ENCODE measurements at regions not wholly inside any gene's neighbourhood (a gene's known extent, or its start where the extent isn't known, plus 50 kb on each side); places are given as distances from the start of the nearest gene placed in this dataset.
A peak's percentile ranks its signal among the peaks of the same experiment; 100 is the strongest.

DNA sequence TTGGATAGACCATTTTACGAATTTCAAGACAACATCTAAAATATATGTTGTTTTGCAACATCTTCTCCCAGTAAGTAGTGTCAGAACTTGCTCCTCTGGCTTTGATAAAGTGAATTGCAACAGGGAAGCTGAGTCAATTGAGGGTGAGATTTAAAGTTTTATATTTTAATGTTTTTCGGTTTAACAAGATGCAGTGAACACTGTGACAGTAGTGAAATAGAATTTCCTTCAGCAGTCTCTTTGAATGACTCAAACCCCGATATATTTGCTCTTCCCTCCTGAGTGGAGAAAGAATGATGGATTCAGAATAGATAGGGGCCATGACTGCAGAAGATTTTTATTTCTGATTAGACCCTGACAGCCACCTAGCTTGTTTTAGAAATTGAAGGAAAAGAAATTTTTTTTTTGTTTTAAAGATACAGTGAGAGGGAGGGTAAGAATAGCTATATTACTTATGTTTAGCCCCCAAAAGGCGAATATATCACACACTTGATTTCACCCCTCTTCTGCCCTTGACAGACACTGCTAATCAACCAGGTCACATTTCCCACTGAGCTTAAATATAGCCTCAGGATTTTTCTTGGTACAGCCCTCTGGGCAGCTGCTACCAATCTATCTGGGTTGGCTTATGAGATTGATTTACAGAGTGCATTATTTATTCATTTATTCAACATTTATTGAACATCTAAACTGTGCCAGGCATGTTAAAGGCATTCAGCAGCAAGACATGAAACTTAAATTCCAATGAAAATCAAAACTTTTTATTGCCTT, 183.3 kb upstream of the ADAMTS9 start:
- Histone ChIP-seq H3K4me3 (ENCODE audit: extremely low read depth, insufficient read depth, low read length, poor library complexity, severe bottlenecking) (no peak overlapping the region), H3K36me3 (ENCODE audit: control insufficient read depth, insufficient read depth, low read length) (no peaks in the 10 kb centered on the region), H3K4me1 (ENCODE audit: control insufficient read depth, insufficient read depth, low read length, poor library complexity, severe bottlenecking) (peaks cover 24% of the 10 kb centered on the region), H3K27ac (ENCODE audit: low read depth, low read length, severe bottlenecking) (no peak overlapping the region), H3K9me3 (ENCODE audit: control insufficient read depth, low read length) (peaks cover 8% of the 10 kb centered on the region)
- WGBS, 2 experiments (ENCODE audit: insufficient coverage in 2 of 2): 80 to 90% methylated on average over 2 of the region's 4 CpGs

DNA sequence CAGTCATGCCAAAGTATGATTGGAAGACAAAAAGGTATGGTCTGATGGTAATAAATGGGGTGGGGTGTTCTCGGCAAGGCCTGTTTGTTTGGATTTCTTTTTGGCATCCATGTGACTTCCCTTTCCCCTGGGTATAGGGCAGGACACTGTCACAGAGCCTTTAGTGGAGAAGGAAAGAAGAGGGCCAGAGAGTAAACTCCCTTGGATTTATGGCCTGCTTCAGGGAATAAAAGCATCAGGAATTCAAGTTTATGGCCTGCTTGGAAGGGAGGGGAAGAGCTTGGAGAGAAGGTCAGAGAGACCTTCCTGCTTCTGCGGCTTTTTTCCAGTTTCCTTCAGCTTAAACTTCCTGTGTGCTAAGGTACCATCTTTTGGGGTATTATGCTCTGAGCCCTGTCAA, 179.4 kb upstream of the ADAMTS9 start:
- H3K4me1 ChIP-seq (ENCODE audit: control insufficient read depth, insufficient read depth, low read length, poor library complexity, severe bottlenecking): peaks cover 17% of the 10 kb centered on the region
- no peak overlapping the region for H3K27ac ChIP-seq (ENCODE audit: low read depth, low read length, severe bottlenecking)
- H3K4me3 ChIP-seq (ENCODE audit: extremely low read depth, insufficient read depth, low read length, poor library complexity, severe bottlenecking): no peak overlapping the region
- WGBS, 2 experiments (ENCODE audit: insufficient coverage in 2 of 2): 87 to 100% methylated on average over 1 of the region's 2 CpGs
- peaks cover 8% of the 10 kb centered on the region for H3K9me3 ChIP-seq (ENCODE audit: control insufficient read depth, low read length)
- H3K36me3 ChIP-seq (ENCODE audit: control insufficient read depth, insufficient read depth, low read length): no peaks in the 10 kb centered on the region

DNA sequence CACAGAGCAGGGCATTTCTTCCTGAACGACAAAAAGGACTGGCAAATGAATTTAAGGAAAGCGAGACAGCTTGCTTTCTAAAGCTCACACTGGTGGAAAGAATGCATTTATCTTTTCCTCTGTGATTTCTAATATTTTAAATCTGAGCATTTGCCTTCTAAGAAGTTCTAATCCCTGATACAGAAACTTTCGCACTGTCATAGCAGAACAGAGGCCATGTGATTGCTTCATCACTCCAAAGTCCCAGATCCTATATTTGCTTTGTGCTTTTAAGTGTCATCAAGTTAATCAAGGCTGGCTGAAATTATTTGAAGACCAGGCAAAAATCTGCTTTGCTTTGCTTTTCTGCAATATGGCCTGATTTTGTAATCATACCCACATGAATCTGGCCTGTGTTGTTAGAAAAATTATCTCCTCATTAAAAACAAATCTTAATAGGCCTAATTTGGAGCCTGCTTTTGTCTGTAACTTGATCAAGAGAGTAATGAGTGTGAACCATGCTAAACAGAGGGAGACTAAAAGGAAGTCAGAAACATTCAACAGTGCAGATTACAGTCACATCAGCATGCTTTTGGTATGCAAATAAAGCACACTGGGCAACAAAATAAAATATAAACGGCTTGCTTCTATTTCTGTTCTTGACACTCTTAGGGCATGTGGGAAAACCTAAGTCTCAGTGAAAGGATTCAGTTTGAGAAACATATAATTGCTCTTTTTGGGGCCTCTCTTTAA, 178.2 kb upstream of the ADAMTS9 start:
- 0 to 64% methylated on average over 1 to 3 of the region's 4 CpGs for WGBS, 2 experiments (ENCODE audit: insufficient coverage in 2 of 2)
- Histone ChIP-seq H3K4me1 (ENCODE audit: control insufficient read depth, insufficient read depth, low read length, poor library complexity, severe bottlenecking) (peaks cover 9% of the 10 kb centered on the region), H3K27ac (ENCODE audit: low read depth, low read length, severe bottlenecking) (peak overlapping the region; percentile 39), H3K36me3 (ENCODE audit: control insufficient read depth, insufficient read depth, low read length) (no peaks in the 10 kb centered on the region), H3K9me3 (ENCODE audit: control insufficient read depth, low read length) (peaks cover 8% of the 10 kb centered on the region), H3K4me3 (ENCODE audit: extremely low read depth, insufficient read depth, low read length, poor library complexity, severe bottlenecking) (no peak overlapping the region)

DNA sequence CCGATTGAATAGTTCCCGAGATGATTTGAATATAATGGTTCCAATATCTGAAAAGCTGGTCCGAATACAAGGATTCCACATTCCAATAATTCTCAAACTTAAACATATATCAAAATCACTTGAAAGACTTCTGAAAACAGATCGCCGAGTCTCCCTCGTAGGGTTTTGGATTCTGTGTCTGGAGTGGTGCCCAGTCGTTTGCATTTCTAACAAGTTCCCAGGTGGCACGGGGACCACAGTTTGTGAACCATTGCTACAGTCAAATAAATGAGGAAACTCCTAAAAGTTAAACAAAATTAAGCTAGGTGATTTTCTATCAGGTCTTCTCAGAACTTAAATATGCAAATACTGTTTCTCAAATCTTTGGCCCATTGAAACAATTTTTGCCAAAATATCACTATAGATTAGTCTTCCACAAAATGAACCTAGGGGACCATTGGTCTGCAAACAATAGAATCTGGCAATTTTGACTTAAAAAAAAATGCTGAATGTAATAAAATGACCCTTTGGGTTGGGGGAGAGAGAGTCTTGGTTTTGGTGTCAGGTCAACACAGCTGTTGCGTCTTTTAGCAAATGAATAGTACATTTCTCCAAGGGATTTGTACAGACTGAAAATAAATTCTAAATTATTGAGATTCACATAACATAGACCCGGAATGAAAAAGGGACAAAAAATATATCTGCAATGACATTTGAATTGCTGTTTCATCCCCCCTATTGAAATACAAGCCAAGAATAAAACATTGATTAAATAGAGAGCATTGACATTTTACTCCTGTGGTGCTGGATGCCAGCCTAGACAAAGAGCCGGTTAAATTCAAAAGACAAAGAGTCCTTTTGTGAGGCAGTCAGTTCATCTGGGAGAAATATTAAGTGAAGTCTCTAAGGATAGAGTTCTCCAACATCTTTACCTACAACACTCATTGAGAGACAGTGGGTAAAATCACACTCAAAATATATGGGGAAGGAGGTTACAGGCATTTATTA, 175.7 kb upstream of the ADAMTS9 start:
- no peaks in the 10 kb centered on the region for H3K36me3 ChIP-seq (ENCODE audit: control insufficient read depth, insufficient read depth, low read length)
- WGBS, 2 experiments (ENCODE audit: insufficient coverage in 2 of 2): 96 to 100% methylated on average over 1 to 4 of the region's 11 CpGs
- peaks cover 16% of the 10 kb centered on the region for H3K4me1 ChIP-seq (ENCODE audit: control insufficient read depth, insufficient read depth, low read length, poor library complexity, severe bottlenecking)
- peak overlapping the region; percentile 42 for H3K27ac ChIP-seq (ENCODE audit: low read depth, low read length, severe bottlenecking)
- H3K4me3 ChIP-seq (ENCODE audit: extremely low read depth, insufficient read depth, low read length, poor library complexity, severe bottlenecking): no peak overlapping the region
- no peaks in the 10 kb centered on the region for H3K9me3 ChIP-seq (ENCODE audit: control insufficient read depth, low read length)

DNA sequence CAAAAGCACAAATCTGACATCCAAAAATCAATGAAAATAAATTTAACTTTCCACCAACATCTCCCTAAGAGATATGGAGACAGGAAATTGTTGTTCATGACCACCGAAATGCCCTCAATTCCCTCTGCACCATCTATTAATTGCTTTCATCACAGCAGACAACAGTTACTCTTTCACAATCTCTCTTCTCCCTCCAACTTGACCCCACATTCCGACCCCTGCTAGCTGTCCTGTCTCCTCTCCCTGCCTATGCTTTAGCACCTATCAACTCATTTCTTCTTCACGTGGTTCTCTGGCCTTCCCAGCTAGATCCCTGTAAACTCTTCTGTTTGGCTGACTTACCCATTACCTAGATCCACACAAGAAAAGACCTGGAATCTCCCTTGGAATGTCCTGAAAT, 173.9 kb upstream of the ADAMTS9 start:
- Histone ChIP-seq H3K4me3 (ENCODE audit: extremely low read depth, insufficient read depth, low read length, poor library complexity, severe bottlenecking) (no peak overlapping the region), H3K36me3 (ENCODE audit: control insufficient read depth, insufficient read depth, low read length) (no peaks in the 10 kb centered on the region), H3K9me3 (ENCODE audit: control insufficient read depth, low read length) (no peaks in the 10 kb centered on the region), H3K4me1 (ENCODE audit: control insufficient read depth, insufficient read depth, low read length, poor library complexity, severe bottlenecking) (peaks cover 16% of the 10 kb centered on the region), H3K27ac (ENCODE audit: low read depth, low read length, severe bottlenecking) (no peak overlapping the region)
- 84 to 91% methylated on average over 3 of the region's 3 CpGs for WGBS, 2 experiments (ENCODE audit: insufficient coverage in 2 of 2)

DNA sequence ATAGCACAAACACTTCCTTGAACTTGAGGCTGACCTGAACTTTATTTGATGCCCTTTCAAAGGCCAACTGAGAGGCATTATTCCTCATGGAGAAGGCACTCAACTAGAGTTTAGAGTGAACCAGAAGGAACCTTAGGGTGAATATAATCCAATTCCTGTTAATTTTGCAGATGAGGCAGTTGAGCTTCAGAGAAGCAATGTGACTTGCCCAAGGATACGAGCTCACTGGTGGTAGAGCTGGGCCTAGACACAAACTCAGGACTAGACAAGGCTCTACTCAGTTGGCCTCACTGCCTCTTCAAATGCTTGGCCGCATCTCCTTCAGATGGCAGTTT, 172.7 kb upstream of the ADAMTS9 start:
- Histone ChIP-seq H3K36me3 (ENCODE audit: control insufficient read depth, insufficient read depth, low read length) (no peaks in the 10 kb centered on the region), H3K27ac (ENCODE audit: low read depth, low read length, severe bottlenecking) (no peak overlapping the region), H3K4me3 (ENCODE audit: extremely low read depth, insufficient read depth, low read length, poor library complexity, severe bottlenecking) (no peak overlapping the region), H3K4me1 (ENCODE audit: control insufficient read depth, insufficient read depth, low read length, poor library complexity, severe bottlenecking) (peaks cover 7% of the 10 kb centered on the region), H3K9me3 (ENCODE audit: control insufficient read depth, low read length) (no peaks in the 10 kb centered on the region)
- WGBS, 2 experiments (ENCODE audit: insufficient coverage in 2 of 2): 93 to 100% methylated on average over 2 of the region's 2 CpGs

DNA sequence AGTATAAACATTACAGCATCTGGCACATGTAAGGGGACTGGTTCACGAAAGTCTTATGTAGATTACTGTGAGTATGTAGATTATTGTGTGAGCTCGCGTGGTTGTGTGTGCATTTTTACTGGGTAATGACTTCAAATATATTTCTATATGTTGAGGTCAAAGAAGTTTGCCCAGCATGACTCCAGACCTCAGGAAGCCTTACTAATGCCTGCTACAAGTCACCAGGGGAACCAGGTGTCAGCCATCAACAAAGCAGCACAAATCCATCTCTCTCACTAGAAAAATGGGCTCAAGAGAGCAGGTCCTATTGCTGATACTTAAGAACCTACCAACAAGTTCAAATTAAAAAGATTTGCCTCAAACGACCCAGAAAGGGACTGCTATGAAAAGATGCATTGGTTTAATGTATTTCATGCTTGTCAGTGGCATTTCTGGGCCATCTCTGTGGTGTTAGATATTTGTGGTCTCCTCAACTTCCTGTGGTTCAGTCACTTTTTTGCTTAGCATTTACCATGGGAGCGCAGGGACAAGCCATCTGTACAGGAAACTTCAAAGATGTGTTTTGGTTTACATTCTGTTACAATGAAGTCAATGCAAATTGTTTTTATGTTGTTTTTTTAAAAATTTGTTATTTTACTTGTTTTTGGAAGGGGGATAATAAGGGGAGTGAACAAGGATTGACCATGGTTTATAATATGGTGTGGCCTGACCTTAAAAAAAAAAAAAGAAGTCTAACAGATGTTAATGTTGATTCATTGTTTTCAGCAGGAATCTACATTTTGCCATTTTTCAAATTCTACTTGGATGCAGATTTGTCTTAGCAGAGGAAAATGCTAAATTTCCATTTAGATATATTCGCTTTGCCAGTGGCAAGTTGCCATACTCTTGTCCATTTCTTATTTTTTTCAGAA, 172.1 kb upstream of the ADAMTS9 start:
- H3K36me3 ChIP-seq (ENCODE audit: control insufficient read depth, insufficient read depth, low read length): no peaks in the 10 kb centered on the region
- H3K4me3 ChIP-seq (ENCODE audit: extremely low read depth, insufficient read depth, low read length, poor library complexity, severe bottlenecking): no peak overlapping the region
- peaks cover 7% of the 10 kb centered on the region for H3K4me1 ChIP-seq (ENCODE audit: control insufficient read depth, insufficient read depth, low read length, poor library complexity, severe bottlenecking)
- H3K9me3 ChIP-seq (ENCODE audit: control insufficient read depth, low read length): no peaks in the 10 kb centered on the region
- H3K27ac ChIP-seq (ENCODE audit: low read depth, low read length, severe bottlenecking): no peak overlapping the region
- WGBS, 2 experiments (ENCODE audit: insufficient coverage in 2 of 2): 89 to 97% methylated on average over 3 to 4 of the region's 6 CpGs

DNA sequence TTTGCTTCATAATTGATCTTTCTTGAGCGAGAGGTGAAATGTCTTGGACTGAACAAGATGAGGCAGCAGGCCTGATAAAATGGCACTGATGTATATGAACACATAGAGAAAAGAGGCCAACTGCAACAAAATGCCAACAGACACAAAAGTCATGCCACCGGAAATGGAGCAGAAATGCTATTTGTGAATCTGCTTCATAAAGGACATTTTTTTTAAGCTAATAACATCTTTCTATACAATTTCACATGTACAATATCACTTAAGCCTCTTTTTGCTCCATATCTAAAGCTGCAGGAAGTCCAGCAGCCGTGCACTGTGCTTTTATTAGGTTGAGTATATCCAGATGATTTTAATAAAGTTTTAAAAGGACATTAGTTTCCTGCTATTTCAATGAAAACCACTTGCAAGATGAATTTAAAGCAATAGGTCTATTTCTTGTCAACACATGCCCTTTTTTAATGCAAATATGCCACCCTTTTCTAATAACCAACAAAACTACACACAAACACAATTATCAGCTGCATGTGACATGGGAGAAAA, 169.2 kb upstream of the ADAMTS9 start:
- Histone ChIP-seq H3K27ac (ENCODE audit: low read depth, low read length, severe bottlenecking) (no peak overlapping the region), H3K4me3 (ENCODE audit: extremely low read depth, insufficient read depth, low read length, poor library complexity, severe bottlenecking) (no peak overlapping the region), H3K9me3 (ENCODE audit: control insufficient read depth, low read length) (no peaks in the 10 kb centered on the region), H3K36me3 (ENCODE audit: control insufficient read depth, insufficient read depth, low read length) (no peaks in the 10 kb centered on the region), H3K4me1 (ENCODE audit: control insufficient read depth, insufficient read depth, low read length, poor library complexity, severe bottlenecking) (peaks cover 7% of the 10 kb centered on the region)
- 88 to 100% methylated on average over 1 of the region's 3 CpGs for WGBS, 2 experiments (ENCODE audit: insufficient coverage in 2 of 2)

DNA sequence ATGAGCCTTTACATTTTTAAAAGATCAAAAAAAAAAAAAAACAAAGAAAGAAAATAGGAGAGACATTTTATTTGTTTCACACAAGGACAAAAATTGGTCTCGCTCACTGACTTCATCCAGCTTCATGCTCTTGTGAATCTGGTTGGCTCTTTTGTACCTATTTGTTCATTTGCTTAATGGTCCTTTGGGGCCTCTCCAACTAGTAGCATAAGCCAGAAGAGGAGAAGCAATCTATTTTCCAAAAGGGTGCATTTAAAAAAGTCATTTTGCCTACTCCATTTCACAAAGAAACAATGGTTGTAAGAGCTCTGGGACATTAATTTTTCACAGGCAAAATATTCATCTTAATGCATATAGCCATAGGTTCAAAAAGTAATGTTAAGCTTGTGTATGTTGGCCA, 168.3 kb upstream of the ADAMTS9 start:
- Histone ChIP-seq H3K4me1 (ENCODE audit: control insufficient read depth, insufficient read depth, low read length, poor library complexity, severe bottlenecking) (peaks cover 7% of the 10 kb centered on the region), H3K9me3 (ENCODE audit: control insufficient read depth, low read length) (no peaks in the 10 kb centered on the region), H3K27ac (ENCODE audit: low read depth, low read length, severe bottlenecking) (no peak overlapping the region), H3K4me3 (ENCODE audit: extremely low read depth, insufficient read depth, low read length, poor library complexity, severe bottlenecking) (no peak overlapping the region), H3K36me3 (ENCODE audit: control insufficient read depth, insufficient read depth, low read length) (no peaks in the 10 kb centered on the region)
- 85 to 100% methylated on average over 1 of the region's 1 CpG for WGBS, 2 experiments (ENCODE audit: insufficient coverage in 2 of 2)
